ENCODE measurements at regions not wholly inside any gene's neighbourhood (a gene's known extent, or its start where the extent isn't known, plus 50 kb on each side); places are given as distances from the start of the nearest gene placed in this dataset.

DNA sequence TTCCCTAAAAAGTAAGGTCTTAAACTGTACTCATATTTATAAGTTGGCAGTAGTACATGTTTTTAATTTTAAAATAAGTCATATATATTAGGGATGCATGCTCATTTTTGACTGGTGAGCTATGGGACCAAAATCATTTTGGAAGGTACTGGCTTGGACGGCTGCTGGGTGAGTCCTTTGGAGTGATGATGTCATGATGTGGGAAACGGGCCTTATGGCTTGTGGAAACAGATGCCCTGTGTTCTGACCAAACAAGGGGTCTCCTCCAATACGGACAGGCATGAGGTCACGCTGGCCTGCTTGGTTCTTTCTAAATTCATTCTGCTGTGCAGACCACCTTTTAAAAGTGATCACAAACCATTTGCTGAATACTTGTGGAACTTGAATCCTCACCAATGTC, 109.2 kb upstream of the MGAT5 start:
- TF ChIP-seq, protein P1, sequence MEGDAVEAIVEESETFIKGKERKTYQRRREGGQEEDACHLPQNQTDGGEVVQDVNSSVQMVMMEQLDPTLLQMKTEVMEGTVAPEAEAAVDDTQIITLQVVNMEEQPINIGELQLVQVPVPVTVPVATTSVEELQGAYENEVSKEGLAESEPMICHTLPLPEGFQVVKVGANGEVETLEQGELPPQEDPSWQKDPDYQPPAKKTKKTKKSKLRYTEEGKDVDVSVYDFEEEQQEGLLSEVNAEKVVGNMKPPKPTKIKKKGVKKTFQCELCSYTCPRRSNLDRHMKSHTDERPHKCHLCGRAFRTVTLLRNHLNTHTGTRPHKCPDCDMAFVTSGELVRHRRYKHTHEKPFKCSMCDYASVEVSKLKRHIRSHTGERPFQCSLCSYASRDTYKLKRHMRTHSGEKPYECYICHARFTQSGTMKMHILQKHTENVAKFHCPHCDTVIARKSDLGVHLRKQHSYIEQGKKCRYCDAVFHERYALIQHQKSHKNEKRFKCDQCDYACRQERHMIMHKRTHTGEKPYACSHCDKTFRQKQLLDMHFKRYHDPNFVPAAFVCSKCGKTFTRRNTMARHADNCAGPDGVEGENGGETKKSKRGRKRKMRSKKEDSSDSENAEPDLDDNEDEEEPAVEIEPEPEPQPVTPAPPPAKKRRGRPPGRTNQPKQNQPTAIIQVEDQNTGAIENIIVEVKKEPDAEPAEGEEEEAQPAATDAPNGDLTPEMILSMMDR (IDR thresholded peaks at IDR 0.05), result no peak
- TF ChIP-seq EZH2 (IDR thresholded peaks at IDR 0.05; ENCODE audit: borderline replicate concordance, insufficient read depth, low read depth, low read length, poor library complexity, severe bottlenecking), result no peak
